SU-DHL-6 (cell line): ENCODE measurements at regions not wholly inside any gene's neighbourhood (a gene's known extent, or its start where the extent isn't known, plus 50 kb on each side); places are given as distances from the start of the nearest gene placed in this dataset.

Experiments used
- H2AFZ ChIP-seq: fragments of 200-600 bp; sonication (generic); 2 replicates; pipeline ENCODE4 v1.6.1; 2014; ENCODE audit warnings: low read depth, mild to moderate bottlenecking, moderate library complexity, mixed read lengths, antibody characterized with exemption, low read length; ENCODE audit not compliant: severe bottlenecking
- H3F3A ChIP-seq: fragments of 200-600 bp; shearing (Covaris generic); 2 replicates; pipeline ENCODE4 v1.6.0; 2016; ENCODE audit warnings: antibody characterized with exemption, mild to moderate bottlenecking; ENCODE audit not compliant: insufficient read depth
- H3K27ac ChIP-seq: fragments of 200-600 bp; sonication (generic); 2 replicates; pipeline ENCODE4 v1.5.1; 2016; ENCODE audit warnings: low read depth, mild to moderate bottlenecking, low read length, moderate library complexity, mixed read lengths
- H3K27me3 ChIP-seq: fragments of 200-600 bp; sonication (generic), shearing (Covaris generic); 2 replicates; pipeline ENCODE4 v1.6.0; 2014; ENCODE audit warnings: mild to moderate bottlenecking, low read length
- H3K36me3 ChIP-seq: fragments of 200-600 bp; sonication (generic); 2 replicates; pipeline ENCODE4 v1.6.1; 2014; ENCODE audit warnings: mild to moderate bottlenecking, low read length, mixed read lengths
- H3K4me2 ChIP-seq: fragments of 300-600, 200-600 bp; shearing (Covaris generic), sonication (generic); 2 replicates; pipeline ENCODE4 v1.6.0; 2014; ENCODE audit warnings: low read length, low read depth, mild to moderate bottlenecking; ENCODE audit not compliant: poor library complexity, severe bottlenecking
- H3K4me3 ChIP-seq: fragments of 200-600 bp; sonication (generic); 2 replicates; pipeline ENCODE4 v1.5.1; 2014; ENCODE audit warnings: antibody characterized with exemption, low read length, mild to moderate bottlenecking, mixed read lengths; ENCODE audit not compliant: insufficient read depth, poor library complexity, severe bottlenecking
- H3K79me2 ChIP-seq: fragments of 200-600 bp; sonication (generic); 2 replicates; pipeline ENCODE4 v1.6.1; 2014; ENCODE audit warnings: mild to moderate bottlenecking, low read length, moderate library complexity; ENCODE audit not compliant: insufficient read depth
- H3K9ac ChIP-seq: fragments of 200-600 bp; sonication (generic); 2 replicates; pipeline ENCODE4 v1.7.0; 2014; ENCODE audit warnings: mild to moderate bottlenecking, low read length
- H3K9me2 ChIP-seq: fragments of 200-600 bp; sonication (generic); replicated peaks from 2 replicates; pipeline ENCODE4 v1.6.1; 2014; ENCODE audit warnings: low read length; ENCODE audit not compliant: insufficient read depth
- H3K9me3 ChIP-seq: fragments of 200-600 bp; sonication (generic); 2 replicates; pipeline ENCODE4 v1.6.1; 2014; ENCODE audit warnings: low read length, mixed read lengths; ENCODE audit not compliant: insufficient read depth
- H4K20me1 ChIP-seq: fragments of 200-600 bp; sonication (generic); 2 replicates; pipeline ENCODE4 v1.6.1; 2014; ENCODE audit warnings: low read depth, mild to moderate bottlenecking, antibody characterized with exemption, low read length, moderate library complexity, mixed read lengths
- CTCF ChIP-seq: fragments of 200-600 bp; sonication (generic); IDR thresholded peaks from one replicate; pipeline ENCODE4 v1.5.1; 2017; ENCODE audit warnings: antibody characterized with exemption, mild to moderate bottlenecking, low read length, moderate library complexity; ENCODE audit not compliant: insufficient read depth, poor library complexity, severe bottlenecking
- EZH2phosphoT487 ChIP-seq: fragments of 200-600 bp; sonication (generic), shearing (Covaris generic); conservative IDR thresholded peaks from 2 replicates; pipeline ENCODE4 v1.6.1; 2018; ENCODE audit warnings: mild to moderate bottlenecking, antibody characterized with exemption, low read length, moderate library complexity, mixed read lengths

- Histone ChIP-seq H2AFZ (no peak overlapping the region), H3K9me2 (no peaks in the 10 kb centered on the region), H3K27me3 (no peaks in the 10 kb centered on the region), H3K27ac (no peak overlapping the region), H3K9ac (no peak overlapping the region), H3K79me2 (no peaks in the 10 kb centered on the region), H3K4me3 (no peak overlapping the region), H4K20me1 (no peaks in the 10 kb centered on the region), H3K4me2 (no peak overlapping the region), H3F3A (no peaks in the 10 kb centered on the region), H3K36me3 (no peaks in the 10 kb centered on the region), H3K9me3 (no peaks in the 10 kb centered on the region)
- TF ChIP-seq CTCF (no peak), EZH2phosphoT487 (no peak)
These were observed 159.3 kb upstream of the MYCN start for GRCh38 chr2:15780912-15781574.

GRCh38 chr2:15782009-15782751 lies 158.2 kb upstream of the MYCN start:
- Histone ChIP-seq H3K4me3 (no peak overlapping the region), H4K20me1 (no peaks in the 10 kb centered on the region), H3K27me3 (no peaks in the 10 kb centered on the region), H3K27ac (no peak overlapping the region), H3K9me2 (no peaks in the 10 kb centered on the region), H3K9me3 (no peaks in the 10 kb centered on the region), H3K9ac (no peak overlapping the region), H3K36me3 (no peaks in the 10 kb centered on the region), H2AFZ (no peak overlapping the region), H3K4me2 (no peak overlapping the region), H3F3A (no peaks in the 10 kb centered on the region), H3K79me2 (no peaks in the 10 kb centered on the region)
- TF ChIP-seq EZH2phosphoT487 = no peak
- TF ChIP-seq CTCF = no peak

GRCh38 chr2:15782769-15783294 lies 157.5 kb upstream of the MYCN start:
- H2AFZ ChIP-seq = no peak overlapping the region
- no peak overlapping the region for H3K4me2 ChIP-seq
- no peak overlapping the region for H3K27ac ChIP-seq

More at GRCh38 chr2:15782769-15783294, 157.5 kb upstream of the MYCN start:
- Histone ChIP-seq H3K9ac (no peak overlapping the region), H3K79me2 (no peaks in the 10 kb centered on the region), H3K9me3 (no peaks in the 10 kb centered on the region), H3K27me3 (no peaks in the 10 kb centered on the region), H4K20me1 (no peaks in the 10 kb centered on the region), H3F3A (no peaks in the 10 kb centered on the region), H3K36me3 (no peaks in the 10 kb centered on the region), H3K9me2 (no peaks in the 10 kb centered on the region), H3K4me3 (no peak overlapping the region)
- TF ChIP-seq CTCF = no peak
